AG04450 (cell line): ENCODE measurements at regions not wholly inside any gene's neighbourhood (a gene's known extent, or its start where the extent isn't known, plus 50 kb on each side); places are given as distances from the start of the nearest gene placed in this dataset.

ENCODE experiments used
- CTCF ChIA-PET: fragments of 300-600, 350-600 bp; formaldehyde crosslinking; extraction: SDS; loops from one replicate; lab custom pipeline; 2022; ENCODE audit warnings: antibody characterized with exemption, inconsistent platforms; lab: Charles Lee
- POLR2A ChIA-PET: fragments of 350-600 bp; formaldehyde crosslinking; extraction: SDS; loops from one replicate; lab custom pipeline; 2021; ENCODE audit warnings: antibody characterized with exemption, inconsistent platforms; lab: Yijun Ruan, JAX
- DNase-seq: peaks from one replicate; pipeline ENCODE4 v3.0.0-alpha.2; 2011; ENCODE audit warnings: low read depth, low spot score
- H3K27ac ChIP-seq: one replicate; pipeline ENCODE4 v1.5.1; 2012; ENCODE audit warnings: low read depth, low read length, control low read depth
- H3K27me3 ChIP-seq: one replicate; pipeline ENCODE4 v1.6.0; 2012; ENCODE audit warnings: low read length; ENCODE audit not compliant: control insufficient read depth, insufficient read depth
- H3K4me3 ChIP-seq: 2 replicates; pipeline ENCODE4 v1.5.1; 2011; ENCODE audit warnings: mild to moderate bottlenecking, low read depth, low read length, control low read depth
- H3K9me3 ChIP-seq: 2 replicates; pipeline ENCODE4 v1.5.1; 2012; ENCODE audit warnings: low read length; ENCODE audit not compliant: control insufficient read depth, insufficient read depth
- CTCF ChIP-seq: IDR thresholded peaks from 2 replicates; pipeline ENCODE4 v1.5.1; 2011; ENCODE audit warnings: low read depth, low read length, control low read depth, inconsistent platforms

- Histone ChIP-seq H3K27ac (no peak overlapping the region), H3K27me3 (no peaks in the 10 kb centered on the region), H3K4me3 (no peak overlapping the region), H3K9me3 (no peaks in the 10 kb centered on the region)
- ChIA-PET CTCF (no interaction called here), POLR2A (no interaction called here)
- DNase-seq = no peak
- no peak for TF ChIP-seq CTCF
Observed at GRCh38 chr9:109681301-109681700, 98.7 kb upstream of the PALM2AKAP2 start.

GRCh38 chr9:109682227-109682626 lies 97.8 kb upstream of the PALM2AKAP2 start:
- POLR2A ChIA-PET = no interaction called here
- CTCF ChIA-PET = no interaction called here
- no peak for DNase-seq

GRCh38 chr9:109683521-109683920 lies 96.5 kb upstream of the PALM2AKAP2 start:
- ChIA-PET POLR2A (no interaction called here), CTCF (no interaction called here)
- Histone ChIP-seq H3K4me3 (no peak overlapping the region), H3K27ac (no peak overlapping the region), H3K27me3 (no peaks in the 10 kb centered on the region), H3K9me3 (no peaks in the 10 kb centered on the region)
- DNase-seq = no peak
- no peak for TF ChIP-seq CTCF

More at GRCh38 chr9:109682227-109682626, 97.8 kb upstream of the PALM2AKAP2 start:
- no peak overlapping the region for H3K4me3 ChIP-seq
- no peaks in the 10 kb centered on the region for H3K9me3 ChIP-seq
- no peak overlapping the region for H3K27ac ChIP-seq
- TF ChIP-seq CTCF = no peak
- H3K27me3 ChIP-seq = no peaks in the 10 kb centered on the region

- ChIA-PET POLR2A (no interaction called here), CTCF (no interaction called here)
- TF ChIP-seq CTCF = no peak
Observed at GRCh38 chr9:109689701-109690100, 90.3 kb upstream of the PALM2AKAP2 start.

GRCh38 chr9:109699019-109699418 lies 81.0 kb upstream of the PALM2AKAP2 start:
- H3K4me3 ChIP-seq = no peak overlapping the region
- TF ChIP-seq CTCF = no peak
- ChIA-PET POLR2A (no interaction called here), CTCF (no interaction called here)
- H3K9me3 ChIP-seq = no peaks in the 10 kb centered on the region
- H3K27ac ChIP-seq = no peak overlapping the region
- DNase-seq = no peak
- H3K27me3 ChIP-seq = no peaks in the 10 kb centered on the region

More at GRCh38 chr9:109689701-109690100, 90.3 kb upstream of the PALM2AKAP2 start:
- H3K9me3 ChIP-seq = no peaks in the 10 kb centered on the region
- no peak overlapping the region for H3K27ac ChIP-seq
- H3K27me3 ChIP-seq = no peaks in the 10 kb centered on the region
- H3K4me3 ChIP-seq = no peak overlapping the region
- no peak for DNase-seq
